Esophagus muscularis mucosa (tissue), 3 donors: ENCODE measurements at regions not wholly inside any gene's neighbourhood (a gene's known extent, or its start where the extent isn't known, plus 50 kb on each side); places are given as distances from the start of the nearest gene placed in this dataset.

Source experiments
- POLR2A ChIP-seq: fragments of 450-650 bp; IDR thresholded peaks from one replicate; pipeline ENCODE4 v1.6.1; 2017; ENCODE audit warnings: antibody characterized with exemption, moderate library complexity, mild to moderate bottlenecking, low read depth
- TF ChIP-seq, protein P1 (sequence below), 3 experiments: fragments of 200-600 bp in 2 of 3; fragments of 450-650 bp in 1 of 3; sonication (generic) in 2 of 3; IDR thresholded peaks; one replicate each; pipeline ENCODE4 v1.5.1; 2017 to 2019; ENCODE audit warnings: antibody characterized with exemption in 3 of 3, mild to moderate bottlenecking in 2 of 3, moderate library complexity in 1 of 3

DNA sequence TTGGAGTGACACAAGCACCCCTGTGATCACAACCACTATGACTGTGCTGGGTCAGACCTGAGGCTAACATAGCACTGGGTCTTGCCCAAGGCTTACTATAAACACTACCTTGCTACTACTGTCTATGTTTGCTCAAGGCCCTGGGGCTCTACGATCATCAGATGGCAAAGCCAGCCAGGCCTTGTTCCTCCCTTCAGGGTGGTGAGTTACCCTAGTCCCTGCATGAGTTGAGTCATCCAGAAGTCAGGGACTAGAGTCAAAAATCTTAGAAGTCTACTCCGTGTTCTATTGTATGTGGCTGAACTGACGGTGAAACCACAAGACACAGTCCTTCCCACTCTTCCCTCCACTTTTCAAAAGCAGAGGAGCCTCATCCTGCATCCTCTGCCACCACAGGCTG is 551.2 kb upstream of the FSIP2 start:
- TF ChIP-seq, protein P1, sequence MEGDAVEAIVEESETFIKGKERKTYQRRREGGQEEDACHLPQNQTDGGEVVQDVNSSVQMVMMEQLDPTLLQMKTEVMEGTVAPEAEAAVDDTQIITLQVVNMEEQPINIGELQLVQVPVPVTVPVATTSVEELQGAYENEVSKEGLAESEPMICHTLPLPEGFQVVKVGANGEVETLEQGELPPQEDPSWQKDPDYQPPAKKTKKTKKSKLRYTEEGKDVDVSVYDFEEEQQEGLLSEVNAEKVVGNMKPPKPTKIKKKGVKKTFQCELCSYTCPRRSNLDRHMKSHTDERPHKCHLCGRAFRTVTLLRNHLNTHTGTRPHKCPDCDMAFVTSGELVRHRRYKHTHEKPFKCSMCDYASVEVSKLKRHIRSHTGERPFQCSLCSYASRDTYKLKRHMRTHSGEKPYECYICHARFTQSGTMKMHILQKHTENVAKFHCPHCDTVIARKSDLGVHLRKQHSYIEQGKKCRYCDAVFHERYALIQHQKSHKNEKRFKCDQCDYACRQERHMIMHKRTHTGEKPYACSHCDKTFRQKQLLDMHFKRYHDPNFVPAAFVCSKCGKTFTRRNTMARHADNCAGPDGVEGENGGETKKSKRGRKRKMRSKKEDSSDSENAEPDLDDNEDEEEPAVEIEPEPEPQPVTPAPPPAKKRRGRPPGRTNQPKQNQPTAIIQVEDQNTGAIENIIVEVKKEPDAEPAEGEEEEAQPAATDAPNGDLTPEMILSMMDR (IDR thresholded peaks at IDR 0.05) = no peak
- no peak for TF ChIP-seq POLR2A
